NCI-H1417 (cell line): ENCODE measurements at regions not wholly inside any gene's neighbourhood (a gene's known extent, or its start where the extent isn't known, plus 50 kb on each side); places are given as distances from the start of the nearest gene placed in this dataset.
"Not testable (repeated sequence)": the region's sequence is repeated elsewhere in the genome, so short reads cannot be mapped to it uniquely, and the experiment has no call there.

Experiments
- DNase-seq, 3 experiments: peaks; one replicate each; lab custom pipeline; 2025; lab: John Stamatoyannopoulos, UW

DNA sequence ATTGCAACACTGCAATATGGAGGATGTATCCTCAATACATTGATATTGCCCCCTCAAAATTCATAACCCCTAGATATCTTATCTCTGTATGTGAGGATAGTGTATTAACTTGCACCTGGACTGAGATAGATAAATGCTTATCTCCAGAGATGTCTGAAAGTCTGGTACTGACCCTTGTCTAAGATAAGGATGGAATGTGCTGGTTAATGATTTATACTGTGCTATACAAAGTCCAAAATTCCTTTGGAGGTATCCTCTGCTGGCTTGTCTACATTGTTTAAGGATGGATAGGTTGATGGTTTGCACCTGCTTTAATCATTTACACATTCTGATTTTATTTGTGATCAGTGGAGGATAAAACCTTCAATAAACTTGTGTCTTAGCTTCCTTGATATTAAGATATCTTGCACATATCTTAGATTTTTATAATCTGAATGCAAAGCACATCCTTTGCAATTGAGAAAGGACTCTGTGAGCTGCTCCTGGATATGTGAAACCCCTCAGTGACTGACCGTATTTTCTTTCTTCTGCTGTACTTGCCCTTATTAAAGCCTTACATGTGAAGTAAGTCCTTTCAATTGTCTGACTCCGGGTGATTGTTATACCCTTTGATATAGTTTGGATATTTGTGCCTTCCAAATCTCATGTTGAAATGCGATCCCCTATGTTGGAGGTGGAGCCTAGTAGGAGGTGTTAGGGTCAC is 430.3 kb upstream of the MAOA start:
- DNase-seq, result no peak

DNA sequence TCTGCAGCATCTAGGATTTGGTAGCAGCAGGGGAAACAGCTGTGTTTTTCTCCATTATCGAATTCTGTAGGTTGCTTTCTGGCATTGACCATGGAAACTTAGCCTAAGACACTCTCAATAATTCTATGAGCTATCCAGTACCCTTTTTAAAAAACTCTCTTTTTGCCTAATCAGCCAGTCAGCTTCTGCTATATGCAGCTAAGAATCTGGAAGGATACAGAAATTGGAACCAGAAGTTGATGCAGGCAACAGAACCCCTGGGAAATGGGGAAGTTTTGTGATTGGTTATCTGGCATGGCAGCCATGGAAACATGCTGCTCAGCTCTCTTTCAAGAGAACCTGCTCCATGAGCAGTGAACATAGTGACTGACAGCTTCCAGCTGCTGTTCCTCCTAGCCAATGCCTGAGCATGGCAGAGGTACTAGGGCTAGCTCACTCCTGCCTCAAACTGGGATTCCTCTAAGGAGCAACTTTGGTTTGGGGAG is 417.6 kb upstream of the MAOA start:
- no peak for DNase-seq

DNA sequence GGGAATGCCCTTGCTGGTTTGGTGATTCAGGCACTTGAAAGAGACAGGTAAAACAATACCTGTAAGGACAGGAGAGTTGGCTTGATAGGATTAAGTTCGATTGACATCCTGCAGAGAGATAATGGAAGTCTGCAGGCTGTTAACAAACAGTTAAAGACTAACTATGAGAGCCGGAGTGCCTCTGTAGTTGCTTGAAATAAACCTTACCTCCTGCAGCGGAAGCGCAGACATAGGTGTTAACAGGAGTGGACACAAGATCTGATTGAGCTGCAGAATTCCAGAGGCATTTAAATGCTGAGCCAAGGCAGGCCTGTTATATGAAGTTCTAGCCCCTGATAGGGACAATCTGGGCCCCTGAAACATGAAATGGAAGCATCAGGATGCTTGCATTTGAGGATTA is 416.7 kb upstream of the MAOA start:
- DNase-seq, result no peak

DNA sequence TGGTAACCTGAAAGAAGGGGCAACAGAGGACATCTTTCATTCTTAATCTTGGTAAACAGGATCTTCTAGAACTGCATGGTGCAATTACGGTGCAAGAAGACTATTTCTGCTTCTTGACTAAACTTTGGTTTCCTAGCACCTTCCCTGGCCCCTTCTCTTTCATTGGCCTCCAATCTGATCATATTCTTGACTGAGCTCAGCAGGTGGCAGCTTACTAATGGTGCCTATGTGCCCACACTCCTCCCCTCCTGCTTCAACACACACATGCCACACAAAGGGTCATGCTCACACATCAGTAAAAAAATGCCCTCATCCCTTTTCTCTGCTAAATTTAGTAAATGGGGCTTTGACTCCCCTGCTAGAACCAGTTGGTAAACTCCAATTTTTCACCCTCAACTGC is 400.5 kb upstream of the MAOA start:
- no peak for DNase-seq

DNA sequence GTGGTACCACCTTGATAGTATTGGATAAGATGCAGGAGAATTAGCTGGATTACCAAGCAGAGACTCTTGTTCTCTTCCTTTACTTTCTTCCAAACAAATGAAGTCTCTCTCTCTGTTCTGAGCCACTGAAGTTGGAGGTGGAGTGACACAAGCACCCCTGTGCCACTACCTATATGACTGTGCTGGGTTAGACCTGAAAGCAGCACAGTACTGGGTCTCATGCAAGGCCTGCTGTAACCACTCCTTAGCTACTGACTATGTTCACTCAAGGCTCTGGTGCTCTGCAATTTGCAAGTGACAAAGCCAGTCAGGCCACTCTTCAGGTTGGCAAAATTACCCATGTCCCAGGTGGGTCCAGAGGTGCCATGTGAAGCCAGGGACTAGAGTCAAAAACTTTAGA is 389.6 kb upstream of the MAOA start:
- no peak for DNase-seq

DNA sequence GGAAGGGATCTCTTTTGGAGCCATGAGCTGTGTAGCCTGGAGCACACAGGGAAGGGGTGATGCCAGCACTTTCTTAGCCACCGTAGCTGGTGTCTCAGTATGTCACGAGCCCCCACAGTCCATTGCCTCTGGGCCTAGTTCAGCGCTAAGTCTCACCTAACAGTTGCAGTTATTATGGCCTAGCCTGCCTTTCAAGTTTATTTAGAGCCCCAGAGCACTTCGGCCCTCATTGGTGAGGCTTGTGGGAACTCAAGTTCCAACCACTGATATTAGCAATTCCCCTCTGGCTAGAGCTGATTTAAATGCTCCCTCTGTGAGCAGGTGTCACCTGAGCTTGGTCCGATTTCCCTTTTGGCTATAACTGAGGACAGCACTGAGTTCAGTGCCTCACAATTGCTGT is 388.4 kb upstream of the MAOA start:
- DNase-seq, result no peak

DNA sequence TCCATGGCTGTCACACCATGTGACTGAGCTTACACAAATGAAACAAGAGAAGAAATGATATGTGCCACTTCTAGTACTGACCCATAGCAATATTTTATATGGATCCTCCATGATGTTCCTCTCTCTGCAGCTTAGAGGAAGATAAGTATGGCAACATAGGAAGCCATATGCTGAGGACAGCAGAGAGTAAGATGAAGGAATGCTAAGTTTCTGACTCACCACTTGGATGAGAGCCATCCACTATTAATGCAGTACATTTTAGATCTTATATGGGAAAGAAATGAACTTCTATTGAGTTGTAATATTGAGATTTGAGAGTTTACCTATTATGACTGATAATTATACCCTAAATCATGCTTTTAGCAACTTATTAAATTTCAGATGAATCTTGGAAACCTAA is 386.9 kb upstream of the MAOA start:
- DNase-seq, result no peak

DNA sequence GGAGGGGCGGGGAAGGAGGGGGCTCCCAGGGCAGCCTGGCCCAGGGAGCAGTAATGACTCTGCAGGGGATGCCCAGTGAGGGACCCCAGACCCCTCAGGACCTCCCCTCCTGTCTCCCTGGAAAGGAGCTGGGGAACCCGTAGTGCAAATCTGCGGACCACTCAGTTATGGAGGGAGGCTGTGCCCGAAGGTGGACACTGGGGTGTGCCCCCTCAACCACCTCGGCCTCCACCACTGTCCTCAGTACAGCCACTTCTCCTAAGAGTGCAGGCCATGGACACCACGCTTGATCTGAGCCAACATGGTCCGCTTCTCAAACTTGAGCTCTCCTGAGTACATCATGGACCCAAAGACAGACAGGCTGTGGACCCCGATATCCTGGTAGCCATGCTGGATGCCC is 378.2 kb upstream of the MAOA start:
- no peak for DNase-seq

DNA sequence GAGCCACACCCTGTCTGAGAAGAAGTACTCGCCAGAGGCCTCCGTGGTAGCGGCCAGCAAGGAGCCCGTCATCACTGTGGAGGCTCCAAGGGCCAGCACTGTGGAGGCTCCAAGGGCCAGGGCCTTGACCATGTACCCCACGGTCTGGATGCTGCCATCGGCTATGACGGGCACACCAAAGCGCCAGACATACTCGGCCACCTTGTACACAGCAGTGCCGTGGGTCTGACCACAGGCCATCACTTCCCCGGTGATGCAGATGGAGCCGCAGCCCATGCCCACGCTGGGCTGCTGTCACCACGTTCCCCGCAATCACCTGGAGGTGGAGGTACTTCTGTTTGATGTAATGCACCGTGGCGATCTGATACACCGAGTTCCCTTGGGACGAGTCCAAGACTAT is 377.7 kb upstream of the MAOA start:
- DNase-seq, result no peak

DNA sequence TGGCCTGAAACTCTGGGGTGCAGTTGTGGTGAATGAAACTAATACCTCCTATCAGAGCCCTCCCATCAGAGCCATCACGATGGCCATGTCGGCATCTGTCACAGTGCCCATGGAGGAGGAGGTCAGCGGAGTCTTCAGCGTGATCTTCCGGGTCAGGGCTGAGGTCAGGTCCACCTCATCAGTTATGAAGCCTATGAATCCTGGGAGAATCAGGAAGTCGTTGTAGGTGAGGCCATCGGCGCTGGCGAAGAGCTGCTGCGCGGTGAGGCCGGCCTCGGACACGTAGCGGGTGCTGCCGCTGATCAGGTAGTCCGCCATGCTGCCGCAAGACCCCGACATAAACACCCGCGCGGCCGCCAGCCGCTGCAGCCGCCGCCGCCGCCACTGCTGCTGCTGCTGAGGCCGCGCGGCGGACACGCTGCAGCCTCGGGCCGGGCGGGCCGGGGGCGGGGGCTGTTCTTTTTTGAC is 376.7 kb upstream of the MAOA start:
- DNase-seq, result no peak

DNA sequence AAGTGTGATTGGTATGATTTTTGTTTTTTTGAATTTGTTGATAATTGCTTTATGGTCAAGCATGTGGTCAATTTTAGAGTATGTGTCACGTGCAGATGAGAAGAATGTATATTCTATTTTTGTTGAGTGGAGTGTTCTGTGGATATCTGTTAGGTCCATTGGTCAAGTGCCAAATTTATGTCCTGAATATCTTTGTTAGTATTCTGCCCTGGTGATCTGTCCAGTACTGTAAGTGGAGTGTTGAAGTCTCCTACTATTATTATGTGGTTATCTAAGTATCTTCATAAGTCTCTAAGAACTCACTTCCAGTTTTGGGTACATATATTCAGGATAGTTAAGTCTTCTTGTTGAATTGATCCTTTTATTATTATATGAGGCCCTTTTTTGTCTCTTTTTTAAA is 372.9 kb upstream of the MAOA start:
- no peak for DNase-seq

DNA sequence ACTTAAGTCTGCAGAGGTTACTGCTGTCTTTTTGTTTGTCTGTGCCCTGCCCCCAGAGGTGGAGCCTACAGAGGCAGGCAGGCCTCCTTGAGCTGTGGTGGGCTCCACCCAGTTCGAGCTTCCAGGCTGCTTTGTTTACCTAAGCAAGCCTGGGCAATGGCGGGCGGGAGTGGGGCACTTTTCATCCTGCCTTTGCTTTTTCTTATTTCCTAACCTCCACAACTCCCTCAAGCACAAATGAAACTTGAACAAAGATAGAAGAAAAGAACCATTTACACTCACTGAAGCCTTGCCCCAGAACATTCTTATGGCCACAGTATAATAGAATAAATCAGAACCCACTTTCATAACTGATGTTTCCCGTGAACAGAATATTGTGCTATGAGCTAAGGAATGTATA is 344.5 kb upstream of the MAOA start:
- not testable (repeated sequence) for DNase-seq

DNA sequence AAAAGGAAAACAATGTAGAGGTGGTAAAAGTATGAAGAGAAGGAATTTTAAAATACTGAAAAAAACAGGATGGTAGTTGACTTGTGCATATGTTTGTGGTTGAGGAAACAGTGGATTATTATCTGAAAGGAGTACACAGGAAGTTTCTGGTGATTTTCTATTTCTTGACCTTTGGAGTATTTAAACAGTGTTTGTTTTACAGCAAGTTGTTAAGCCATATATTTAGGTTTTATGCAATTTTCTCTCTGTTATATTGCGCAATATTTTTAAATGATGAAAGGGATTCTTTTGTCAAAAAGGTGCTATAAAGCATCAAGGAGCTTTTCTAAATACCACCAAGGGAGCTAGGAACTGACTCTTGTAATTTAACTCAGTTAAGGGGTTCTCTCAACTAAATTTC is 343.1 kb upstream of the MAOA start:
- no peak for DNase-seq

DNA sequence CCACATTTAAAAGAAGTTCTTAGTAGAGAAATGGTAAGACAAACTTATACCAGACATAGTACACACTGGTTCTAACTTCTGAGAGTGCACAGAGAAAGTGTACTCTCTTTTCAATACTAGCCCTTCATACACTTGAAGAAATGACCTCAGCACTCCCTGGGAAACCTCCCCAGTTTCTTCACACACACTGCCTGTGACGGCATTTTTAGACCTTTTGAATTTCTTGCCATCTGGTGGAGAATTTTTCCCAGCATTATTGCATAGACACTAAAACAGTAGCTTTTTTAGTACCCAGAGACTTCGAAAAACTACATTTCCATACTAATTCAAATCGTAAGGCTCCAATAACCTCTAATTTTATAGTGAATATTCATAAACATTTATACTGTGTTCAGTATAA is 341.6 kb upstream of the MAOA start:
- no peak for DNase-seq

DNA sequence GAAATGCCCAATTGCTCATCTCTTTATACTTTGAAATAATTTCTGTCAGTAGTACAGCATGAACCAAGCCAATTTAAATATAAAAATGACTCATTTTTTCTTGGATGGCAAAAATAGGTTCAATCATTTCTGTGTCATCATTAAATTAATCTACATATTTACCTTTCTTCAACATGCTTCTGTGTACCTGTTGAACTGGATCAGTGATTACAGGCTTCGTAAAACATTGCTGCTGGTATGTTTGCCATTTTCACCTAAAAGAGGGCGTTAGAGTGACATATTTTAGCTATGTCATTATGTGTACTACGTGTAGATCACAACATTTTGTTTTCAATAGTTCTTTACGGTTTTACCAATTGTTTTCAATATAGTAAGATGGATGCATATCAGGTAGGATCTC is 340.5 kb upstream of the MAOA start:
- DNase-seq, result no peak

DNA sequence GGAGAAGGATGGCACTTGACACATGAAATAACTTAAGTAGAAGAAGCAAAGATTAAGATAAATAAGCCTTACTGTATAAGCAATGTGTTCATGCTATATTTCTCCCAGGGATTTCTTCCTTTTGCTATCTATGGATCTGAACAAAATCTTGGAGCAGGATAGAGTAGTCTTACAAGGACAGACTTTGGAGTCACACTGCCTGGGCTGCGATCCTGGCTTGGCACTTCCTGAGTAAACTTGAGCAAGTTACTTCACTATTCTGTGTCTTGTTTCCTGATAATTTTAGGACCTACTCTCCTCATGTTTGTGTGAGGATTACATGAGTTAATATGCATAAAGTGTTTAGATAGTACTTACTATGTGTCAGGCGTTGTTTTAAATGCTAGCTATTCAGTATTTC is 340.0 kb upstream of the MAOA start:
- DNase-seq, result no peak

DNA sequence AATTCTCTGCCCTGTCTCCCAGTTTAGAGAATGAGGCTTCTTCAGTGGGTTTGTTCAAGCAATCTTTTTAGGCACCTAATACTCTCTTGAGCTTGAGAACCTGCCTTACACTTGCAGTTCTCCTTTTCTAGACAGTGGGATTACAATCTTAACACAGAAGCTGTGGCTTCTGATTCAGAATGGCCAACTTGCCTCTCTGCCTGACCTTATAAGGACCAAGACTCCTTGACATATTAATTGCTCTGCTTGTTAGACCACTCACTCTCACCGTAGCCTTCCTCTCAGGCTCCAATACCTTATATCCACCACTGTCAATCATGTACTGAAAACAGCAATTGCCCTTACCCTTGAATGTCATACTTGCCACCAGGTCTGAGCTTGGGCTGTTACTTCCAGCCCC is 338.7 kb upstream of the MAOA start:
- DNase-seq, result no peak

DNA sequence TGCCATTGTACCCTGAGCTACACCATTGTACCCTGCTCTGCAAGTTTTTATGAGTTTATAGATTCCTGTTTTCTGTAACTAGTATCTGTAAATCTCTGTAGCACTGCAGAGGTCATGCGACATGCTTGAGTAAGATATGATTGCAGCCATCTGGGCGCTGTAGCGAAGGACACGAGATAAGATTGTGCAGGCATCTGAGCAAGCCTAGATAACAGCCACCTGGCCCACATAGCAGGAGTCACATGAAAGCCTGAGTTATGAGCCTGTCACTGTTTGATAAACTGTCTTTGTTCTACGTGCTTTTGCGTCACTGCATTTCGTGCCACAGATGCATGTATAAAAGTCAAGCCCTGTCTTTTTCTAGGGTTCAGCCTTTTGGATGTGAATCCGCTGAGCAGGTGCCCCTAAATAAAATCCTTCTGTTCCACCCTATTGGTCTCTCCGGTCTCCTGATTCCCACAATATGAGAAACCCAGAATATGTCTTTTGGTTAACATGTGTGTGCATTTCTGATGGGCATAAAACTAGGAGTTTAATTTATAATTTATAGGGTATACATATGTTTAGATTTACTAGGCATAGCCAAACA is 327.6 kb upstream of the MAOA start:
- no peak for DNase-seq

DNA sequence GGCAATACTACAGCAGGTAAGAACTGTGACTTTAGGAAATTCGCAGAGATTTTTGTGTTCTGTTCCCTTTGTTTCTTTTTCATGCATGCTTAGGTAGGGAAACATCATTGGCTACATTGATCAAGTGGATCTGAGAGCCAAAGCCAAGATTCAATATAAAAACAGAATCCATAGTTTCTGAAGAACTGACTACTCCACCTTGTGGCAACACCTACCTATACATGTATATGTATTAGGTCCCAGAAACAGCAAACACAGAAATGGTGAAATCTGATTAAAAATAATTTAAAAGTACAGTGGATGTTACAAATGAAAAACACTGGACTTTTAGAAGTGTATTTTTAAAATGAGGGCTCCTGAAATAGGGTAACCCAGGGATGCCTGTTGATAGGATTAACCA is 322.6 kb upstream of the MAOA start:
- no peak for DNase-seq

DNA sequence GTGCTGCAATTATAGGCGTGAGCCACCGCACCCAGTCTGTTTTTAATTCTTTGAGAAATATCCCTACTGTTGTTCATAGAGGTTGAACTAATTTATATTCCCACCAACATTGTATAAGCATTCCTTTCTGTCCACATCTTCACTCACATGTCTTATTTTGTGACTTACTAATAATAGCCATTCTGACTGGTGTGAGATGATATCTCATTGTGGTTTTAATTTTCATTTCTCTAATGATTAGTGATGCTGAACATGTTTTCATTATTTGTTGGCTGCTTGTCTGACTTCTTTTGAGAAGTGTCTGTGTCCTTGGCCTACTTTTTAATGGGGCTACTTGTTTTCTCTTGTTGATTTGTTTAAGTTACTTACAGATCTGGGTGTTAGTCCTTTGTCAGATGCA is 310.9 kb upstream of the MAOA start:
- no peak for DNase-seq

DNA sequence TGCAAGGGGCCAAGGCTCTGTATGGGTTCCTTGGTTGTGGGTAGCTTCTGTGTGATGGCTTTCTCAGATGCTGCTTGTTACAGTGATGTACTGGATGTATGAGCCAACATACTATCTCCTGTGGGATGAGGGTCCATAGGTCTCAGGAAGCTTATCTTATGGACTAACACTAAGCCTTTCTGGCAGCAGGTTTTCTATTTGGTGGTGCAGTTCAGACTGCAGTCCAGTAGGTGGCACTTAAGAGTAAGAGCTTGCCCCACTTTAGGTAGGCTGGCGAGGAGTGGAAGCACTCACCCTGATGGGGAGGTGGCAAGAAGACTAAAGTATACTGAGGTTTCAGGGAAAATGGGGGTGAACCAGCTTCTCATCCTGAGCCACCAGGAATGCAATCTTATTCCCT is 306.7 kb upstream of the MAOA start:
- DNase-seq, result peak; percentile 8 to 56 (median 17)

DNA sequence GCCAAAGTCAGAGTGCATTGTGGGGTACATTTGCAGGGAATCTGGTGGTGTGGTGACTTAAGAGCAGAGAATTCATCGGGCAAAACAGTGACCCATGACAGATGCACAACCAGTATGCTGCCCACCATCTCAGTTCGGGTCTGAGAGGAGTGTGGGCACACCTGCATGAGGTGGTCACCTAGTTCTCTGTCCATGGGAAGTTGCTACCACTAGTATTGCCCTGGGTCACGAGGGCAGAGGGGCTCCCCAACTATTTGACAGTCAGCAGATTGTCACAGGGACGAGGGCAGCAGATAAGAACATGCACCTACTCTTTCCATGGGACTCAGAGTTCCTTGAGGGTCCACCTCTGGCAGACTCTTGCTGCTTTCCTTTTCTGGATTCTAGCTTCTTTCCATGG is 305.2 kb upstream of the MAOA start:
- DNase-seq, result no peak

DNA sequence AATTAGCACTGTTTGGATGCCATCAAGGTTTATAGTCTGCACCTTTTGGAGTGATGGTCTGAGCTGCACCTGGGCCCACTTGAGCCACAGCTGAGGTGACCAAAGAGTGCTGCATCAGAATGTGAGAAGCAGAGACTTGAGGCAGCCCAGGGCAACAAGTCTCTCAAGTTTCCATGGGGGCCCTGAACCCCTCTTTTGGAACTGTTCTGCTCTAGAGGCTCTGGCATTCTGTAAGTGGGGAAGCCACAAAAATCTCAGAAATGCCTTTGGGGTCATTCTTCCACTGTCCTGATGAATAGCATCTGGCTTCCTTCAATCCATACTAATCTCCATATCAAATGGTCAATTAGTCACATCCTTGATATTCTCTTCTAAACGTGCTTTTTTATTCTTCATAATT is 298.4 kb upstream of the MAOA start:
- DNase-seq, result no peak

DNA sequence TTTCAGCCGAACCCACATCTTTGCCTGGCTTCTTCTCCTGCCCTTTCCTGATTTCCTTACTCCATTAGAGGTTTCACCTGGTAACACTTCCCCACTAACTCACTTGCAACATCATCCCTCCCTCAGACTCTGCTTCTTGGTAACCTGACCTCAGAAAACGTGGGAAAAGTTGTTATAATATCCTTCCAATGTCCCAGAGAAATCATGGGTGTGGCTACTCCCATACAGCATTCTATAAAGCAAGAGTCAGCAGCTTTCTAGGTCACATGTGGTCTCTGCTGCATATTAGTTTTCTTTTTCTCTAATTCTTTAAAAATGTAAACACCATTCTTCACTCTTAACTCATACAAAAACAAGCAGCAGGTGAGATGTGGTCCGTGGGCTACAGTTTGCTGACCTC is 283.1 kb upstream of the MAOA start:
- no peak for DNase-seq
